DOHH2 (cell line): ENCODE measurements at regions not wholly inside any gene's neighbourhood (a gene's known extent, or its start where the extent isn't known, plus 50 kb on each side); places are given as distances from the start of the nearest gene placed in this dataset.

ENCODE experiments used
- CTCF ChIP-seq: fragments of 200-600 bp; sonication (generic); IDR thresholded peaks from one replicate; pipeline ENCODE4 v1.5.1; 2014; ENCODE audit warnings: antibody characterized with exemption, mild to moderate bottlenecking, low read depth, low read length; ENCODE audit not compliant: poor library complexity, severe bottlenecking
- EZH2phosphoT487 ChIP-seq: fragments of 200-600 bp; sonication (generic); IDR thresholded peaks from 2 replicates; pipeline ENCODE4 v1.6.1; 2017; ENCODE audit warnings: borderline replicate concordance, mild to moderate bottlenecking, antibody characterized with exemption, low read length, moderate library complexity, mixed read lengths

GRCh38 chr9:7408845-7409244 lies 390.7 kb downstream of the DMAC1 start:
- no peak for TF ChIP-seq CTCF
- no peak for TF ChIP-seq EZH2phosphoT487
